HUDEP-2 (cell line): ENCODE measurements at regions not wholly inside any gene's neighbourhood (a gene's known extent, or its start where the extent isn't known, plus 50 kb on each side); places are given as distances from the start of the nearest gene placed in this dataset.

Experiments used
- DNase-seq, 76 experiments: peaks; one replicate each; lab custom pipeline; 2025; ENCODE audit not compliant: unreplicated experiment in 76 of 76; lab: John Stamatoyannopoulos, UW

GRCh38 chr9:87115785-87116184 lies 168.5 kb upstream of the GAS1 start:
- DNase-seq = no peak

- DNase-seq = no peak
Measured at GRCh38 chr9:87116492-87116891, 169.2 kb upstream of the GAS1 start.

- no peak for DNase-seq
Measured at GRCh38 chr9:87118594-87118993, 171.3 kb upstream of the GAS1 start.

GRCh38 chr9:87119328-87119881 lies 172.1 kb upstream of the GAS1 start:
- DNase-seq = no peak

GRCh38 chr9:87120610-87121009 lies 173.3 kb upstream of the GAS1 start:
- no peak for DNase-seq

- DNase-seq = no peak
Measured at GRCh38 chr9:87122947-87123685, 175.8 kb upstream of the GAS1 start.

GRCh38 chr9:87123830-87124229 lies 176.5 kb upstream of the GAS1 start:
- DNase-seq = no peak

- DNase-seq = no peak
Measured at GRCh38 chr9:87125819-87126218, 178.5 kb upstream of the GAS1 start.

GRCh38 chr9:87127543-87127942 lies 180.2 kb upstream of the GAS1 start:
- no peak for DNase-seq

GRCh38 chr9:87127978-87128614 lies 180.8 kb upstream of the GAS1 start:
- DNase-seq = no peak

- no peak for DNase-seq
Measured at GRCh38 chr9:87128844-87129493, 181.7 kb upstream of the GAS1 start.

GRCh38 chr9:87135074-87135473 lies 187.8 kb upstream of the GAS1 start:
- no peak for DNase-seq

- DNase-seq = no peak
Measured at GRCh38 chr9:87137718-87138117, 190.4 kb upstream of the GAS1 start.

GRCh38 chr9:87138128-87139040 lies 191.1 kb upstream of the GAS1 start:
- DNase-seq = no peak

GRCh38 chr9:87139099-87139730 lies 191.9 kb upstream of the GAS1 start:
- no peak for DNase-seq

- DNase-seq = no peak
Measured at GRCh38 chr9:87140142-87140541, 192.8 kb upstream of the GAS1 start.

GRCh38 chr9:87140605-87141109 lies 193.4 kb upstream of the GAS1 start:
- DNase-seq = no peak

GRCh38 chr9:87141124-87141523 lies 193.8 kb upstream of the GAS1 start:
- DNase-seq = no peak

- DNase-seq = no peak
Measured at GRCh38 chr9:87146933-87147332, 199.6 kb upstream of the GAS1 start.

- no peak for DNase-seq
Measured at GRCh38 chr9:87147839-87148238, 200.5 kb upstream of the GAS1 start.
